C4-2B (cell line): ENCODE measurements at regions not wholly inside any gene's neighbourhood (a gene's known extent, or its start where the extent isn't known, plus 50 kb on each side); places are given as distances from the start of the nearest gene placed in this dataset.

Source experiments
- ZFX ChIP-seq: fragments of 450-650 bp; IDR thresholded peaks from 2 replicates; pipeline ENCODE4 v1.6.1; 2017
- TF ChIP-seq, protein P1 (sequence below): fragments of 450-650 bp; conservative IDR thresholded peaks from 2 replicates; pipeline ENCODE4 v1.5.1; 2017; ENCODE audit warnings: mild to moderate bottlenecking

- TF ChIP-seq, protein P1, sequence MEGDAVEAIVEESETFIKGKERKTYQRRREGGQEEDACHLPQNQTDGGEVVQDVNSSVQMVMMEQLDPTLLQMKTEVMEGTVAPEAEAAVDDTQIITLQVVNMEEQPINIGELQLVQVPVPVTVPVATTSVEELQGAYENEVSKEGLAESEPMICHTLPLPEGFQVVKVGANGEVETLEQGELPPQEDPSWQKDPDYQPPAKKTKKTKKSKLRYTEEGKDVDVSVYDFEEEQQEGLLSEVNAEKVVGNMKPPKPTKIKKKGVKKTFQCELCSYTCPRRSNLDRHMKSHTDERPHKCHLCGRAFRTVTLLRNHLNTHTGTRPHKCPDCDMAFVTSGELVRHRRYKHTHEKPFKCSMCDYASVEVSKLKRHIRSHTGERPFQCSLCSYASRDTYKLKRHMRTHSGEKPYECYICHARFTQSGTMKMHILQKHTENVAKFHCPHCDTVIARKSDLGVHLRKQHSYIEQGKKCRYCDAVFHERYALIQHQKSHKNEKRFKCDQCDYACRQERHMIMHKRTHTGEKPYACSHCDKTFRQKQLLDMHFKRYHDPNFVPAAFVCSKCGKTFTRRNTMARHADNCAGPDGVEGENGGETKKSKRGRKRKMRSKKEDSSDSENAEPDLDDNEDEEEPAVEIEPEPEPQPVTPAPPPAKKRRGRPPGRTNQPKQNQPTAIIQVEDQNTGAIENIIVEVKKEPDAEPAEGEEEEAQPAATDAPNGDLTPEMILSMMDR = no peak
- TF ChIP-seq ZFX = no peak
Measured at GRCh38 chr10:78516756-78517155, 483.1 kb downstream of the RPS24 start.
